ENCODE measurements at regions not wholly inside any gene's neighbourhood (a gene's known extent, or its start where the extent isn't known, plus 50 kb on each side); places are given as distances from the start of the nearest gene placed in this dataset.

DNA sequence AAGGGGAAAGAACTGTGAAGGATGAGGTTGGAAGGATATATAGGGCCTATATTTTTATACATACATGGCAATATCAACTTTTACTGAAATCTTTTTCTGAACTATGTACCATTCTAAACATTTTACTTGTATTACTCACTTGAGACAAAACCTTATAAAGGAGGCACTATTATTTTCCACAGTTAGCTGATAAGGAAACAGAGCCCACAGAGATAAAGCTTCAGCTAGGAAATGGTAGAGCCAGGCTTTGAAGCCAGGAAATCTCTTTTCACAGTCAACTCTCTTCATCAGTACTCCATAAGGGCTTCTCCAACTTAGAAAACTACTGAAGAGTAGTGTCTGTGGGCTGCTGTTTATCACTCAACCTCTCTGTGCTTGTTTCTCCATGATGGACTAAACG is 613.7 kb downstream of the PRELID2 start:
- H3K4me3 ChIP-seq (ENCODE audit: control insufficient read depth in 2 of 3, extremely low read depth in 1 of 3, insufficient read depth in 2 of 3, low read depth in 1 of 3, low read length in 3 of 3) = no peak overlapping the region
- no peak overlapping the region for H3K9ac ChIP-seq (ENCODE audit: control insufficient read depth, extremely low read depth, insufficient read depth, low read length)
- no peaks in the 10 kb centered on the region for H3K9me3 ChIP-seq (ENCODE audit: control insufficient read depth, low read depth, low read length)
- no peak for DNase-seq (ENCODE audit: low read depth, low spot score)
- H3K4me2 ChIP-seq (ENCODE audit: control insufficient read depth, extremely low read depth, insufficient read depth, low read depth, low read length) = no peak overlapping the region
- no peaks in the 10 kb centered on the region for H3K36me3 ChIP-seq (ENCODE audit: control insufficient read depth in 2 of 2, extremely low read depth in 1 of 2, insufficient read depth in 2 of 2, low read length in 2 of 2)
- H3K4me1 ChIP-seq (ENCODE audit: control insufficient read depth, extremely low read depth, insufficient read depth, low read length) = no peaks in the 10 kb centered on the region
- TF ChIP-seq, protein P1, sequence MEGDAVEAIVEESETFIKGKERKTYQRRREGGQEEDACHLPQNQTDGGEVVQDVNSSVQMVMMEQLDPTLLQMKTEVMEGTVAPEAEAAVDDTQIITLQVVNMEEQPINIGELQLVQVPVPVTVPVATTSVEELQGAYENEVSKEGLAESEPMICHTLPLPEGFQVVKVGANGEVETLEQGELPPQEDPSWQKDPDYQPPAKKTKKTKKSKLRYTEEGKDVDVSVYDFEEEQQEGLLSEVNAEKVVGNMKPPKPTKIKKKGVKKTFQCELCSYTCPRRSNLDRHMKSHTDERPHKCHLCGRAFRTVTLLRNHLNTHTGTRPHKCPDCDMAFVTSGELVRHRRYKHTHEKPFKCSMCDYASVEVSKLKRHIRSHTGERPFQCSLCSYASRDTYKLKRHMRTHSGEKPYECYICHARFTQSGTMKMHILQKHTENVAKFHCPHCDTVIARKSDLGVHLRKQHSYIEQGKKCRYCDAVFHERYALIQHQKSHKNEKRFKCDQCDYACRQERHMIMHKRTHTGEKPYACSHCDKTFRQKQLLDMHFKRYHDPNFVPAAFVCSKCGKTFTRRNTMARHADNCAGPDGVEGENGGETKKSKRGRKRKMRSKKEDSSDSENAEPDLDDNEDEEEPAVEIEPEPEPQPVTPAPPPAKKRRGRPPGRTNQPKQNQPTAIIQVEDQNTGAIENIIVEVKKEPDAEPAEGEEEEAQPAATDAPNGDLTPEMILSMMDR (optimal IDR thresholded peaks at IDR 0.05 in 1 of 3, IDR thresholded peaks at IDR 0.05 in 1 of 3, conservative IDR thresholded peaks at IDR 0.05 in 1 of 3; ENCODE audit: extremely low read depth in 1 of 3, insufficient read depth in 2 of 3, low read length in 3 of 3) = no peak
- no peak for TF ChIP-seq EZH2 (IDR thresholded peaks at IDR 0.05; ENCODE audit: low read length)
- H4K20me1 ChIP-seq (ENCODE audit: control insufficient read depth, extremely low read depth, insufficient read depth, low read length) = no peaks in the 10 kb centered on the region
- no peak overlapping the region for H2AFZ ChIP-seq (ENCODE audit: control insufficient read depth, low read length)
- no peaks in the 10 kb centered on the region for H3K9me1 ChIP-seq (ENCODE audit: control insufficient read depth, extremely low read depth, insufficient read depth, low read length)
- dilution Hi-C loops (cut with MboI; ENCODE audit: extremely low pct_ligation_motif_present, low sequenced_read_pairs) = no loop called here
- H3K27ac ChIP-seq (ENCODE audit: control insufficient read depth, insufficient read depth, low read length) = no peak overlapping the region
- no peaks in the 10 kb centered on the region for H3K27me3 ChIP-seq (ENCODE audit: control insufficient read depth, extremely low read depth, insufficient read depth, low read length)
- H3K79me2 ChIP-seq (ENCODE audit: control insufficient read depth, insufficient read depth, low read length) = no peaks in the 10 kb centered on the region
- FAIRE-seq = no peak

DNA sequence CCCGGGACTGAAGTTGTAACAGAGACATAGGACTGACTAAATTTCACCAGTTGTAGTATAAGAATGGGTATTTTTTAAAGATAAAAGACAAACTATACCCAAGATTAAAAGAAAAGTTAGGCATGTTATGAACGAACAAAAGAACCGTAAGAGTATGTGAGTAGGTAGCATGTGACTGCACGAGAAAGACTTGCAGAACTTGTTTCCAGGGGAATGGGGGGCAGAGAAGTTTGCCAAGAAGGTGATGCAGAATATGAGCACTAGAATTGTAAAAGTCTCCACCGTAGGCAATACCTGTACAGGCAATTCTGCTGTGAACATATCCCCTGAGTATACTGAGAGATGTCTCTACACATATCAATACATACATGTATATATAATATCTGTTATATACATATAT is 614.7 kb downstream of the PRELID2 start:
- FAIRE-seq = no peak
- H3K4me1 ChIP-seq (ENCODE audit: control insufficient read depth, extremely low read depth, insufficient read depth, low read length) = no peaks in the 10 kb centered on the region
- no peak overlapping the region for H2AFZ ChIP-seq (ENCODE audit: control insufficient read depth, low read length)
- no peak overlapping the region for H3K9ac ChIP-seq (ENCODE audit: control insufficient read depth, extremely low read depth, insufficient read depth, low read length)
- no peaks in the 10 kb centered on the region for H3K79me2 ChIP-seq (ENCODE audit: control insufficient read depth, insufficient read depth, low read length)
- dilution Hi-C loops (cut with MboI; ENCODE audit: extremely low pct_ligation_motif_present, low sequenced_read_pairs) = no loop called here
- no peak overlapping the region for H3K27ac ChIP-seq (ENCODE audit: control insufficient read depth, insufficient read depth, low read length)
- no peaks in the 10 kb centered on the region for H3K36me3 ChIP-seq (ENCODE audit: control insufficient read depth in 2 of 2, extremely low read depth in 1 of 2, insufficient read depth in 2 of 2, low read length in 2 of 2)
- no peaks in the 10 kb centered on the region for H3K27me3 ChIP-seq (ENCODE audit: control insufficient read depth, extremely low read depth, insufficient read depth, low read length)
- DNase-seq (ENCODE audit: low read depth, low spot score) = no peak
- H3K9me3 ChIP-seq (ENCODE audit: control insufficient read depth, low read depth, low read length) = no peaks in the 10 kb centered on the region
- no peak overlapping the region for H3K4me3 ChIP-seq (ENCODE audit: control insufficient read depth in 2 of 3, extremely low read depth in 1 of 3, insufficient read depth in 2 of 3, low read depth in 1 of 3, low read length in 3 of 3)
- no peaks in the 10 kb centered on the region for H3K9me1 ChIP-seq (ENCODE audit: control insufficient read depth, extremely low read depth, insufficient read depth, low read length)
- H4K20me1 ChIP-seq (ENCODE audit: control insufficient read depth, extremely low read depth, insufficient read depth, low read length) = no peaks in the 10 kb centered on the region
- TF ChIP-seq EZH2 (IDR thresholded peaks at IDR 0.05; ENCODE audit: low read length) = no peak
- TF ChIP-seq, protein P1 (optimal IDR thresholded peaks at IDR 0.05 in 1 of 3, IDR thresholded peaks at IDR 0.05 in 1 of 3, conservative IDR thresholded peaks at IDR 0.05 in 1 of 3; ENCODE audit: extremely low read depth in 1 of 3, insufficient read depth in 2 of 3, low read length in 3 of 3) = no peak
- no peak overlapping the region for H3K4me2 ChIP-seq (ENCODE audit: control insufficient read depth, extremely low read depth, insufficient read depth, low read depth, low read length)

All from keratinocyte (primary cell).